HL-60 (cell line): ENCODE measurements at regions not wholly inside any gene's neighbourhood (a gene's known extent, or its start where the extent isn't known, plus 50 kb on each side); places are given as distances from the start of the nearest gene placed in this dataset.

Source experiments
- DNase-seq, 2 experiments: peaks; one replicate each; pipeline ENCODE4 v3.0.0-alpha.2; 2010 to 2020; ENCODE audit warnings: low read depth in 1 of 2, low spot score in 1 of 2
- H3K27ac ChIP-seq: fragments of 250-450 bp; sonication (Bioruptor Pico); replicated peaks from 2 replicates; pipeline ENCODE4 v1.5.1; 2020; ENCODE audit warnings: mild to moderate bottlenecking, moderate library complexity
- H3K27me3 ChIP-seq: fragments of 250-450 bp; sonication (Bioruptor Pico); 2 replicates; pipeline ENCODE4 v1.5.1; 2021; ENCODE audit warnings: mild to moderate bottlenecking, moderate library complexity; ENCODE audit not compliant: insufficient read depth, poor library complexity, severe bottlenecking
- H3K4me3 ChIP-seq: replicated peaks from 2 replicates; pipeline ENCODE4 v1.5.1; 2011; ENCODE audit warnings: mild to moderate bottlenecking, control low read depth, low read length; ENCODE audit not compliant: insufficient read depth
- CTCF ChIP-seq: IDR thresholded peaks from one replicate; pipeline ENCODE4 v1.5.1; 2011; ENCODE audit warnings: low read length, control low read depth, inconsistent platforms; ENCODE audit not compliant: insufficient read depth
- GABPA ChIP-seq: IDR thresholded peaks from 2 replicates; pipeline ENCODE4 v1.6.1; 2012; ENCODE audit warnings: low read depth
- POLR2AphosphoS5 ChIP-seq: IDR thresholded peaks from 2 replicates; pipeline ENCODE4 v1.6.1; 2012; ENCODE audit warnings: low read depth
- REST ChIP-seq: IDR thresholded peaks from 2 replicates; pipeline ENCODE4 v1.6.1; 2012; ENCODE audit warnings: low read depth; ENCODE audit not compliant: insufficient replicate concordance
- SPI1 ChIP-seq: IDR thresholded peaks from 2 replicates; pipeline ENCODE4 v1.6.1; 2012; ENCODE audit warnings: low read depth, mild to moderate bottlenecking, borderline replicate concordance

- Histone ChIP-seq H3K27me3 (no peaks in the 10 kb centered on the region), H3K4me3 (no peak overlapping the region), H3K27ac (no peak overlapping the region)
- TF ChIP-seq POLR2AphosphoS5: no peak
- no peak for TF ChIP-seq REST
- no peak for TF ChIP-seq CTCF
- TF ChIP-seq SPI1: no peak
- TF ChIP-seq GABPA: no peak
- DNase-seq: no peak
Measured at GRCh38 chr21:14903172-14903865, 161.5 kb downstream of the NRIP1 start.

GRCh38 chr21:14901482-14901958, 163.3 kb downstream of the NRIP1 start:
- DNase-seq: no peak
- H3K27ac ChIP-seq: no peak overlapping the region
- H3K27me3 ChIP-seq: no peaks in the 10 kb centered on the region
- TF ChIP-seq POLR2AphosphoS5 (no peak), SPI1 (no peak), CTCF (no peak), REST (no peak), GABPA (no peak)
- H3K4me3 ChIP-seq: no peak overlapping the region

- no peak for DNase-seq
- Histone ChIP-seq H3K27ac (no peak overlapping the region), H3K4me3 (no peak overlapping the region), H3K27me3 (no peaks in the 10 kb centered on the region)
- no peak for TF ChIP-seq SPI1
- TF ChIP-seq GABPA: no peak
- no peak for TF ChIP-seq CTCF
- no peak for TF ChIP-seq REST
- TF ChIP-seq POLR2AphosphoS5: no peak
Measured at GRCh38 chr21:14900611-14901010, 164.2 kb downstream of the NRIP1 start.
